ENCODE measurements at regions not wholly inside any gene's neighbourhood (a gene's known extent, or its start where the extent isn't known, plus 50 kb on each side); places are given as distances from the start of the nearest gene placed in this dataset.
A peak's percentile ranks its signal among the peaks of the same experiment; 100 is the strongest.

DNA sequence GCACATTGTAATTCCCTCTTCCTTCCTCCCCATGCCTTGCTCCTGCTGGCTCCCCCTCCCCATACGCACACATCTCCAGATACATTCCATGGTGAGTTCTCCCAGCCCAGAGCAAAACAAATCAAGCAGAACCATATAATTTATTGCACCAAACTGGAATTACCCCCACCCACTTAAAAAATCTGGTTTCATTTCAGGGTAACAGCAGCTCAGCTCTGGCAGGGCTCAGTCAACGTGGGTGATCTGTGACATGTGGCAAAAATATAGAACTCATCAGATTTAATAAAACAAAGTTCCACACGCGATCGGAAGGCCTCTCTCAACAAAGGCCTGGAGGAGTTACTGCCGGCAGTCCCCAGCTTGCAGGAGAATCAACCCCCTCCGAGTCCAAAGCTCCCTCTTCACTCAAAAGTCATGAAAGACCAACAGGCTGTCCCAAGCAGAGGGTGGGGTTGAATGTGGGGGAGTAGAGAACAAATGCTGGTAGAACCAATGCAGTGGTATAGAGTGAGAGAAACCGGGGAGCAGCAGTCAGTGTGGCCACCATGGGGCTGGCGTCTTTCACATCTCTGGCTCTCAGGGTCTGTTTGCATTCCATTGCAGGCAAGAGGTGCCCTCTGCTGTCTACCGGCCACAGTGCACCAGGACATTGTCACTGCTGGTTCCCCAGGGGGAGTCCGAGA lies 323.3 kb upstream of the NT5E start:
- DNase-seq, result peak in 6 of 14 donors; percentile 3 to 31 (median 11)

DNA sequence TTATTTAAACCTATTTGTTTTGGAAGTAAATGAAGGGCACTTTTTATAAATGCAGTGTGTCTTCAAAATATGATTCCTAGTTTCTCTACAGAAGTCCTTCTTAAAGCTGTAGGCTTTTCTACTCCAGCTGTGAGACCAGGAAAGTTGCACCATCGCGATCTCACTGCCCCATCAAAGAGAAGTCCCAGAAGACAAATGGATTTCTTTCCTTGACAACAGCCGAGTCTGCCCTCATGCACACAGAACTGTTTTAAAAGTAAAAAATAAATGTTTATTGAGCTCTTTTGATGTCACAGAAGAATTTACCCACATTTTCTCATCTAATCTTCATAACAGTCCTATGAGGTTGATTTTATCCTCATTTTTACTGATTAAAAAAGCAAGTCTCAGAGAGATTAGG lies 324.4 kb upstream of the NT5E start:
- DNase-seq, result no peak

DNA sequence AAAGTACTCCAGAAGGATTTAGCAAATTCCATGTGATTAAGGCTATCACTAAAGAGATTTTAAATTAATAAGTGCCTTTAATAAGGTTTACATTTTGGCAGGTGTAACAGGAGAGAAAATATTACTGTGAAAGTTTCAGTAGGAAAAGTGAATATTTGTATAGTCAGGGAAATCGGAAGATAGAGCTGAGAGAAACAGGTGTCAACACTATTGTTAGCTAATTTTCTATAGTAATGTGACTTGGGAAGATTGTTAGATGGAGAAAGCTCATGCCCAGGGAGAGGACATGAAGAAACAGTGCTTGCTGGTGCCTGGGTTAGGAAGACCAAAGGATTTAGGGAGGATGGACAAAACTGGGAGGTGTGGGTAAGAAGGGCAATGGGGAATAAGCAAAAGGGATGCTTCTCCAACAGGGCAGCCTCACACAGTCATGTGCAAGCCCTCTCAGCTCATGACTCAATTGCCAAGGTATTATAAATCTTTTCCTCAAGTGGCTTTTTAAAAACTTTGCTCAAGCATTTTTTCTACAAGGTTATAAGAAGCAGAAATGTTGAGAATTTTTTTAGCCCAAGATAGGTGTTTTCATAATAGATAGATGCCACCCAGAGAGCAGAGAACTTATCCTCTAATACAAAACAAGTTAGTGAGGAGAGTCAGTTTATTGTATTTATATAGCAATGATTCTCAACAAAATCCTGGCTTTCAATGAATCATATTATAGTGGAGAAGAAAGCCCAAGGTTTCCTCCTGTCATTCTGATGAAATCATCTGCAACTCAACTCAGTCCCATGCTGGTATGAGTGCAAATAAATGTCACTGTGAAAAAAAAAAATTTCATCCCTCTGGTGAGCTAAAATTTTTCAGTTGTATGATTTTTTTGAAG lies 325.2 kb upstream of the NT5E start:
- DNase-seq, result no peak

DNA sequence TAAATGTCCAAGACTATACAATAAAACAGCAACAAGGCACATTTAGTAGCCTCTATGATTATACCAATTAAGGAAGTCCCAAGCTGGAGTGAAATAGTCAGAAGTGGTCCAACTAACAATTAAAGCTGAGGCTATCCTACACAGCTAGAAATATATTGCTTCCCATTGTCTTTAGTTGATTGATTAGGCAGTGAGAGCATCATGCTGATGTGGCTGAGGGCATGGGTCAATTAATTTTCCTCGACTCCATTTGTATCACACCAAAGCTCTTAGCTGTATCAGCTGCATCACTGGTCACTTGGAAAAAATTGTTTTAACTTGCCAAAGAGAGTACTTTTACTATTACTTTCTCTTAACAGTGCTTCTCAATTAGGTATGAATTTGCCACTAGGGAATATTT lies 328.7 kb upstream of the NT5E start:
- no peak for DNase-seq

DNA sequence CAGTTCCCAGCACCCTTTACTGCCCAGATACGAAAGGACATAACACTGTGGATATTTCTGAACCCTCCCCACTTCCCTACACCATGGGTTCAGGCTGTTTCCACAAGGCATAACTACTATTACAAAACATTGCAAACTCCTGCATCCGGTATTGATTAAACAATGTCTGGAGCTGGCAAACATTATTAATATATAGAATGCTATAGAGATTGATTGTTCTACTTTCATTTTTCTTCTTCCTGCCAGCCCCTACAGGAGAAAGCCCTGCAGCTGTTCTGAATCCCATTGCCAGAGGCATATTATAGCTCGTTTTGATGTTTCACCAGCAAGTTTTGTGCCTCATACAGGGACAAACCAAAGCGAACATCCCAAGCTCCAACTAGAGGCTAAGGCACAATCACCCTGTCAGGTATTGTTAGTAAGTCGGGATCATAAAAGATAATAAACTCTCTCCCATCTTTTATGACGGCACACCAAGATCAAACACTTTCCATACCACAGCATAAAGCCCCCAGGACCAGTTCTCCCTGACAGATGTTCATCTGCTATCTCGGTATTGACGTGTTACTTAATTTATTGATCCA lies 331.1 kb upstream of the NT5E start:
- DNase-seq, result no peak

DNA sequence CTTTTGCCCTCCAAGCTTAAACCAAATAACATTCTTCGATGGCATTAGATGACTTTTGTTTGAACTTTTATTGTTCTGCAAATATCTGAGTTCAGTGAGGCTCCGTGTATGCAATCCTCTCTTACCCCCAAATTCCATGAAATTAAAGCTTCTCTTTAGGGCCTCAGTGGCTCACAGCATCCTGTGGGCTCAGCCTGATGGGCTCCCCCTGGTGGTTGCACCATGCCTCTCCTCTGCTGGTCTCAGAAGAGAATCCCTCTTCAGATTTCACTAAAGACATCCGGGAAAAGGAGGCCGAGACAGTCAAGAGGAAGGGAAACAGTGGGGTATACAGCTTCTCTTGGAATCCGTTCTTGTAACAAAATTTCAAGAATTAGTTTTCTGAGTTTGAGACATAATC lies 331.6 kb upstream of the NT5E start:
- no peak for DNase-seq

DNA sequence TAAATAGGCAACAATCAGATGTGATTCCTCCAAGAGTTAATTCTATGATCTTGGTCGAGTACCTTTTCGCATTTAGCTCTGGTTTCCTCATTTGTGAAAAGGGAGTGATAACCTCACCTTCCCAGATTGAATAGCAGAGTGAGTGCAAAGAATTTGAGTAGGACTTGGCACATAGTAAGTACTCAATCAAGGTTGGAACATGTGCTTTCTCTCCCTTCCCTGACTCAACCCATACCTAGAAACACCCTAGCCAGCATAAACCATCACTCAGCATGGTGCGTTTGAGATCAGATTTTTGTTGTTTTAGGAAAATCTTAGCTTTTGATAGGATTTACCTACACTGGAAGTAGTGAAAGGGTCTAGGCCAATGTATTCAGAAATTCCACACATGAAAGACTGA lies 333.4 kb upstream of the NT5E start:
- DNase-seq, result no peak

DNA sequence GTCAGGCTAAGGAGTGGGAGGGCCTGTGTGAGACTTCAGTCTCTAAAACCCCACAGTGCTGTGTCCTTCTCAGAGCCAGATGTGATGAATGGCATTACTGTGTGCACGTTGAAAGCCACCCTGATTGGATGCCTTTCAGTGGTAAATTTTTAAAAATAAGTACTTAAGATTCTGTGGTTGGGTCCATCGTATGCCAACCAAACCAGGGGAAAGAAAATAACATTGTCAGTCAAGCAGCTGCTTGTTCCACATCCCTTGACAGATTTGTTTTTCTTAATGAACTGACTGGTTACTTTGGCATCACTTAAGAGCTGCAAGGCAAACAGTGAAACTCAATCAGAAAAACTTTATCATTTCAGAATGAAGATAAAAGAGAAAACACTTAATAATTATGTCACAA lies 334.0 kb upstream of the NT5E start:
- DNase-seq, result no peak

DNA sequence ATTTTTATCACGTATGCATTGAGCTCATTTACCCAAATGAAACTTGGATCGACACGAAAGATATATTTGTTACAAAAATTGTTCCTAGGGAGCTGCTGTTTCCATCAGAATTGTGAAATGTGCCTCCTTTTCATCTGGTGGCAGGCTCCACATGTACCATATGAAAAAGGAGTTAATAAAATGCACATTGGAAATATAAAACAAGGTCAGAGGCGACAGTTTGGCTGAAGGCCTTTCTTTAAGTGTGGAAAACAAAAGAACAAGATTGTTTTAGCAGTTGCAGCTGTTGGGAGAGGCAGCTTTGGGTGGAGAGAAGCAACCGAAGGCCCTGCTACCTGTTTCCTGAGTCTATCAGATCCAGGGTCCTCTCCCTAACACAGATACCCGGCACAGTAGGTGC lies 334.5 kb upstream of the NT5E start:
- DNase-seq, result no peak

DNA sequence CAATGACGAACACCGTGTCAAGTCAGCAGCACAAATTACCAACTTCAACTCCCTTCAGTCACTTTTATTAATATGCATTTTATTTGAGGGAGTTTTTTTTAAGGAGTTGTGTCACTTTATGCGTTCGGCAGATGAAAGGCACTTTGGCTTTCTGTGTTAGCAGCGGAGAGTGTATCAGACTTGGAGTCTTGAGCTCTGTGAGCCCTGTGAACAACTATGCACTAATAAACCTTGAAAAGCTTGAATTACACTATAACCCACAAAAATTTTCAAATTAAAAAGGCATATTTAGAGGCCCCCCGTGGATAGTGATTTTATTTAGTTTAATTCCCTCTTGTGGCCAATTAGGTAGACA lies 335.3 kb upstream of the NT5E start:
- no peak for DNase-seq

DNA sequence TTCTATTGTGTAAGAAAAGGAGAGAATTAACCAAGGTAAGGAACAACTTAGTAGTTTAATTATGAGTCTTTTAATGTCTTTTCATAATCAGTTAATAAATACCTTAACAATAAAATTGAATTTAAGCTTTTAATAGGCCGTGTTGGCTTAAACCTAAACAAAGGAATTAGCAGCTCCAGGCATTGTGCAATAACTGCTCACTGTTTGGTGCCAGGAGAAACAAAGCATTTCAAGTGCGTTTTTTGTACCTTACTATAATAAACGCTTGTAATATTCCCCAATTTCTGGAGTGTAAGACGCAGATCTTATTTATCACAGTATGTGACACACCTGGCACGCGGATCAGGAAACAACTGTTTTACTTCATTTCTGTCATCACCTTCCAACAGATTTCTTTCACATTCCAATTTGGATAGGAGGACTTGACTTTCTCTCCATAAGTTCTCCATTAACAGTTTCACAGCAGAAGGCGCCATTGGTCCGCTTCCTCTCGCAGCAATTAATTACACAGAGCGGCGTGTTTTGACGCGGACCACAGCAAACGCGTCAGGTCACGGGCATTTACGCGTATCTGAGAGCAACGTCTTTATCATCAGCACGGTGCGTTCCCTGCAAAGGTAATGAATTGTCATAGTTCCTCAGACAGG lies 335.8 kb upstream of the NT5E start:
- DNase-seq, result no peak

DNA sequence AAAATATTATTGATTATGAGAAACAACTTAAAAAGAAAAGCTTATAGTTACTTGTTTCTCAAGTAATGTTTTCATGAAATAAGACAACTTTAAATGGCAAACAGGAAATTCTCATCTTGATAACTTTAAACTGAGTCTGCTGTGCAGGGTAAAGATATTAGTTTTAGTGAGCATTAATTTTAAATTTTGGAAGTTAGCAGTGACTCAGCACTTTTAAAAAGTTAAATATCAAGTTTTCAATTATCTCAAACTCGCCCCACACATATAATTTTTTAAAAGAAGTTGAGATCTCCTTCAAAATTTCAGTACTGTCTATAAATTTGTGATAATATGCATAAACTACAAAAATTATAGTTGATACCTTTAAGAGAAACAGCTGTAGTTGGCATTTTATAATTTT lies 337.3 kb upstream of the NT5E start:
- DNase-seq, result no peak

DNA sequence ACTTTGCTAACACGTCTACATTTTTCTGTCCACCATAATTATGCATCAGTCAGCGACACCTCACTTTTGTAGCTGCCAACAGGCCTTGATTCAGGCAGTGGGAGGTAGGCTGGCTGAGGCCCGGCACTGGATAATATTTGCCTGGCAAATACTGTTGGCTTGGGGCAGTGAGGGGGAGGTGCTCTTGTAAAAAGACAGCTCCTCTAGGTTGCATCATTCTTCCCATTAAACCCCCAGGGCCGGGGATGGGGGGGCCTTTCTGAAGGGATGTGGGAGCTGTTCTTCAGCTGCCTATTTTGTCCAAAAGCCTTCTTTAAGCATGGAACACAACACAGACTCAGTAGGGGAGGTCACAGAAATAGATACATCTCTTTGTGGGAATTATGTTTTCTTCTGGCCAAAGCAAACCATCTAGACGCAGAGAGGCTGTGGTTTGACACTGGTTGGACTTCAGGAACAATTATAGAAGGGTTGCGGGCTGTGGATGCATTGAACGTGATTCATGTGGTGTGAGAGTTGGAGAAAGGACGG lies 338.3 kb upstream of the NT5E start:
- DNase-seq, result no peak

DNA sequence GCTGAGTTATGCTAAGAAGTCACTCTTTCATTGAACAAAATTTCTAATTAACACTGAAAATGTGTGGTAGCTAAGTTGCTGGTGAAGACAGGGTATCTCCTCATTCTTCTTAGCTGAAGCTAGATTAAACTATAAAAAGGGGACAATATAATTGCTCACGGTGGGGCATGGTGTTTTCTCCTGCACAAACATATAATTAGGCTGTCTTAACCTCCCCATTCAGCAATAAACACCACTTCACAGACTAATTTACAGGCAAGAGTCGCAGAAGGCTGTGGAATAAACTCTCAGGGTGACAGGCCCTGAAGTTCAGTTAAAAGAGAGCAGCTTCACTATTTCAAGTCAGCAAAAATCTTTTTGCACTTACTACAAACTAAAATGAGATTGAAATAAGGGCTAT lies 338.9 kb upstream of the NT5E start:
- no peak for DNase-seq

DNA sequence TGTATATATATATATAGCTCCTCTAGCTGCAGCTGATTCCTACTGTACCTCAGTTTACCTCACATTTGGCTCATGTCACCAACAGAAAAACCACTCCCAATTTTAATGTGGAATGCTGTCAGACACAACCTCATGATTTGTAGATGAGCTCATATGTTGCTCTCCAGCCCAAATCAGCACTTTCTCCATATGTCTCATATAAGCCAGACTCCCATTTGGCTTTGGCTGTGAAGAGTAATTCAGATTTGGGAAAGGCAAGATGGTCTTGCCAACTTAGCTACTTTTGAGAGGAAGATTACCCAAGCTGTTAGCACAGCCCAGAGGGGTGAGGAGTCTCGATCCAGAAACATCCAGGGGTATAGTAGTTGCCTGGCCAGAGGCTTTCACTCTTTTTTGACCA lies 342.2 kb upstream of the NT5E start:
- DNase-seq, result no peak

DNA sequence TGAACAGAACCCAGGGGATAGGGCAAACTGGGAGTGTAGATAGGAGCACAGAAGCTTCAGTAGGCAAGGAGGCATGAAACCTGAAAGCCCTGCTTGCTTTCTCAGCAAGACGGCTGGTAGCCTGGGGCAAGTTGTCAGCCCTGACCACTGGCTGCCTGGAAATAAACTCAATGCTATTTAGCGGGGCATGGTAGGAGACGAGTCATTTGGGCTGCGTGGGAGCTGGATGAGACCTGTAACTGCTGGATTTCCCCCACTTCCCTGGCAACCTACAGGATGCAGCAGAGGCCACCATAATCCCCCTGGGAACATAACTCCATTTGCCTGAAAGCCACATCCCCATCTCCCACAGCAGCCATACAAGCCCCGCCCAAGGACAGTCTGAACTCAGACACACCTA lies 332.6 kb upstream of the TBX18 start:
- DNase-seq, result no peak

DNA sequence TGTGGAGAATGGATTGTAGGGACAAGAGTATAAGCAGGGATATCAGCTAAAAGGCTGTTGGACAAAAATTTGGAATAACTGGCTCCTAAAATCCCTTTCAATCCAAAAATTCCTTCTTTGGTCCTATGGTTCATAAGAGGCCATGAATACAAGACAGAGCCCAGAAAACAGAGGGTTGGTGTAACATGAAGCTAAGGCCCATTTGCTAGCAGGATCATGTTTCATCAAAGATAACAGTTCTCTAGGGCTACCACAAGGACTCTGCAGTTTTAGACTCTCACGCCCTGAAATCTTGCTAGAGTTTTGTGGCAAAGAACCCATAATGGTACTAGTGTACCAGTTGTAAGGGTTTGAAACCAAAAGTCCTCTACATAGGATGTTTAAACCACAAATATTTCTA lies 327.8 kb upstream of the TBX18 start:
- no peak for DNase-seq

DNA sequence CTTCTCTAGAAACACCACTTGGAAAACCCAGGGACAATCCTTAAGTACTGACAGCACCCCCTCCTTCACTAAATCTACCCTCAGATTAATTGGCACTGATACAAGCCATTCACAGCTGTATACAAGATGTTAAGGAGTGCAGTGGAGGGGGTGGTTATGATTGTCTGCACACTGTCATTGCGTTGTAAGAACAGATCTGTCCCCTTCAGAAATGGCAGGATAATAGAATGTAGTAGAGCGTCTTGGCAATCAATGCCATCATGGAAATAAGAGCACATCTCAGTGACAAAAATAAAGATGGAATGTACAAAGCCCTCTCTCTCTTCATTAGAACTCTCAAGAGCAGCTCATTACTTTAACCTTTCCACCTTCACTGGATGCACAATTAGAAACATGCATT lies 324.9 kb upstream of the TBX18 start:
- no peak for DNase-seq

DNA sequence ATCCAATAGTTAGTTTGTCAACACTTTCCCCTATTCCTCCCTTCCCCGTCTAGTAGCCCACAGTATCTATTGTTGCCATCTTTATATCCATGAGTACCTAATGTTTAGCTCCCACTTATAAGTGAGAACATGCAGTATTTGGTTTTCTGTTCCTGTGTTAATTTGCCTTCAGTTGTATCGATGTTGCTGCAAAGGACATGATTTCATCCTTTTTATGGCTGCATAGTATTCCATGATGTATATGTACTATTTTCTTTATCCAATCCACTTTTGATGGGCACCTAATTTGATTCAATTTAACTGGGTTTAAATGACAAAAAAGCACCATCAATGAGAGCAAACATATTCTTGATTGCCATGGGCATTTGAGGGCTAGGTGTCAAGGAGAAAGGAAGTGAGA lies 321.5 kb upstream of the TBX18 start:
- no peak for DNase-seq

DNA sequence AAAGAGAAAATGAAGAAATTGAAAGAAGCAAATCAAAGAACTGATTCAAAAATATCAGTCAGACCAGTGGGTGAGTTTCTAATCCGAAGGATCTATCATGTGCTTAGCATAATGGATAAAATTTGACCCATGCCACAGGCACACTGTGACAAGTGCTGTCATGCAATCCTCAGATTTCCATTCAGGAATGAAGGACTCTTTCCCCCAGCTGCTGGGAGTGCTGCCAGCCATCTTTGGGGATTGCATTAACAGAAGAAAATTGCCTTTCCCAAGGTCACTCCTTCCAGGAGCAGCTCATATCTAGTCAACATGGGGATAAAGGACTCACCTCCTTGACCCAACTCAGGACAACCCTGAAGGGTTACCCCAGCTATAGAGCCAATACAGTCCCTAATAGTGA lies 316.7 kb upstream of the TBX18 start:
- no peak for DNase-seq

DNA sequence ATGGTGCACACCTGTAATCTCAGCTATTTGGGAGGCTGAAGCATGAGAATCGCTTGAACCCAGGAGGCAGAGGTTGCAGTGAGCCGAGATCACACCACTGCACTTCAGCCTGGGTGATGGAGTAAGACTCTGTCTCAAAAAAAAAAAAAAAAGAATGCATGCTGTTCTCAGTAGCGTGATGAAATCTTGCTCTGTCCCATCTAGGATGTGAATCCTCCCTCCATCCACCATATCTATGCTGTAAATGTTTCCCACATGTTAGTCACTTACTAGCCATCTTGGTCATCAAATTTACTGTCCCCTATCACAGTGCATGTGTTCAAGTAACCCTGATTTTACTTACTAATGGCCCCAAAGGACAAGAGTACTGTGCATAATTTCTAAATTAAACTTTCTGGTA lies 315.4 kb upstream of the TBX18 start:
- no peak for DNase-seq

DNA sequence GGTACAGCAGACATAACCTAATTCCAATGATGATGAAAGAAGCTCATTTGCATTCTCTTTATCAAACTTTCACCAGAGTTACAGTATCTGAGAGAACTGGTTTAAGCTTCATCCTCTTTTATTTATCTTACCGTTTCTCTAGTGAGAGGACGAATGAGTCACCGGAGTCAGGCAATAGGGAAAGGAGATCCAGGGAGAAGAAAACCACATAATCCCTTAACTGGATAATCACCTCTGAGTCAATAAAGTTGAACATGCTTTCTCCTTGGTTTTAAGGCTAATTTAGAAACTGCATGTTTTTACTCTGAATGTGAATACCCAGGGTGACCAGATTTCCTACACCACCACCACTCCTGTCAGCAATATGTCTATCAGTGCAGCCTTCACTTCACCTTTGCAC lies 313.7 kb upstream of the TBX18 start:
- no peak for DNase-seq

DNA sequence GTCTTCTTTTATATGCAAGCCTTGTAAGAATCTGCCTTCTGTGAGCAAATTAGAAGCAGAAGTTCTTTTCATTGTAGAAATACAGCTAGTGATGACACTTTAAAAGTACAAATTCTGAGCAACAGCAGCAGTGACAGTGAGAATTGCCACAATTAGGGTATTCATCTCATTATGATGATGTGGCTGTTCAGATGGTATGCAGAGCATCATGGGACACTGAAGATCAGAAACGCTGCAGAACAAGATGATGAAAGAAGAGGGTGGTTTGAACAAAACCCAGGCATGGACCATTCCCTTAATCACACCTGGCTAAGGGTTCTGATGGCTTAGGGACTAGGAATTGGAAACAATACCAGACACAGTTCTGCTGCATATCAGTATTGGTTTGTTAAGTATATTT lies 312.7 kb upstream of the TBX18 start:
- DNase-seq, result no peak
